OCI-LY7 (cell line): ENCODE measurements at regions not wholly inside any gene's neighbourhood (a gene's known extent, or its start where the extent isn't known, plus 50 kb on each side); places are given as distances from the start of the nearest gene placed in this dataset.
A peak's percentile ranks its signal among the peaks of the same experiment; 100 is the strongest.

ENCODE experiments used
- BruUV-seq: library from RNA; stranded (reverse); fragments of 400-500 nt; replicated peaks from 2 replicates; lab custom pipeline; 2021; lab: Mats Ljungman, UMichigan
- CTCF ChIA-PET: fragments of 300-600 bp; sonication (Branson Sonifier 250); formaldehyde crosslinking; loops from one replicate; lab custom pipeline; 2022; ENCODE audit warnings: antibody characterized with exemption; ENCODE audit not compliant: unreplicated experiment; lab: Charles Lee
- POLR2A ChIA-PET: fragments of 300-600 bp; sonication (Branson Sonifier 250); formaldehyde crosslinking; loops from one replicate; lab custom pipeline; 2022; ENCODE audit warnings: antibody characterized with exemption; lab: Charles Lee
- DNase-seq: peaks from one replicate; pipeline ENCODE4 v3.0.0-alpha.2; 2015; ENCODE audit warnings: low spot score
- H2AFZ ChIP-seq: fragments of 200-600 bp; sonication (generic), shearing (Covaris generic); 2 replicates; pipeline ENCODE4 v1.6.1; 2014; ENCODE audit warnings: mild to moderate bottlenecking, antibody characterized with exemption, low read length, moderate library complexity
- H3K27ac ChIP-seq: fragments of 200-600 bp; sonication (generic); 2 replicates; pipeline ENCODE4 v1.5.1; 2014; ENCODE audit warnings: mixed run types, low read depth, mild to moderate bottlenecking, moderate library complexity, low read length, inconsistent platforms; ENCODE audit not compliant: poor library complexity, severe bottlenecking
- H3K36me3 ChIP-seq: fragments of 200-600 bp; sonication (generic); 2 replicates; pipeline ENCODE4 v1.6.1; 2014; ENCODE audit warnings: mild to moderate bottlenecking, antibody characterized with exemption, low read length, moderate library complexity, mixed read lengths; ENCODE audit not compliant: insufficient read depth
- H3K4me1 ChIP-seq: fragments of 200-600 bp; sonication (generic); 2 replicates; pipeline ENCODE4 v1.5.1; 2014; ENCODE audit warnings: mild to moderate bottlenecking, low read length; ENCODE audit not compliant: insufficient read depth, poor library complexity, severe bottlenecking
- H3K4me2 ChIP-seq: fragments of 200-600 bp; sonication (generic); 2 replicates; pipeline ENCODE4 v1.6.1; 2014; ENCODE audit warnings: mild to moderate bottlenecking, low read length
- H3K4me3 ChIP-seq: fragments of 200-600 bp; sonication (generic); 2 replicates; pipeline ENCODE4 v1.5.1; 2014; ENCODE audit warnings: mild to moderate bottlenecking, low read depth, low read length; ENCODE audit not compliant: poor library complexity, severe bottlenecking
- H3K79me2 ChIP-seq: fragments of 200-600 bp; sonication (generic); 2 replicates; pipeline ENCODE4 v1.6.1; 2016; ENCODE audit warnings: low read depth, mild to moderate bottlenecking, low read length, moderate library complexity, mixed read lengths; ENCODE audit not compliant: insufficient read depth
- H3K9me2 ChIP-seq: fragments of 200-600 bp; sonication (generic); 2 replicates; pipeline ENCODE4 v1.6.1; 2016; ENCODE audit warnings: mild to moderate bottlenecking, low read length, mixed read lengths; ENCODE audit not compliant: insufficient read depth
- H3K9me3 ChIP-seq: fragments of 200-600 bp; sonication (generic); 2 replicates; pipeline ENCODE4 v1.6.1; 2014; ENCODE audit warnings: mild to moderate bottlenecking, mixed run types, low read length, mixed read lengths
- H4K20me1 ChIP-seq: fragments of 200-600 bp; sonication (generic); 2 replicates; pipeline ENCODE4 v1.6.1; 2014; ENCODE audit warnings: mild to moderate bottlenecking, antibody characterized with exemption, low read length, moderate library complexity, mixed read lengths; ENCODE audit not compliant: insufficient read depth
- CTCF ChIP-seq: fragments of 200-600 bp; sonication (generic); conservative IDR thresholded peaks from 2 replicates; pipeline ENCODE4 v1.5.1; 2014; ENCODE audit warnings: mild to moderate bottlenecking, antibody characterized with exemption, low read length, moderate library complexity, mixed read lengths
- EZH2phosphoT487 ChIP-seq: fragments of 200-600 bp; sonication (generic); IDR thresholded peaks from 2 replicates; pipeline ENCODE4 v1.6.1; 2018; ENCODE audit warnings: low read depth, borderline replicate concordance, mild to moderate bottlenecking, mixed run types, antibody characterized with exemption, low read length, moderate library complexity, mixed read lengths
- intact Hi-C: fragments of 100-400 bp; cut with micrococcal nuclease; formaldehyde crosslinking; loops from one replicate; pipeline ENCODE4 v1.10.0; 2022; ENCODE audit not compliant: unreplicated experiment

GRCh38 chrX:3815896-3816664, 102.6 kb upstream of the PRKX start:
- Histone ChIP-seq H3K9me3 (no peaks in the 10 kb centered on the region), H4K20me1 (no peaks in the 10 kb centered on the region), H2AFZ (no peak overlapping the region), H3K4me2 (peak overlapping the region; percentile 88), H3K4me1 (peaks cover 23% of the 10 kb centered on the region), H3K36me3 (peaks cover 39% of the 10 kb centered on the region), H3K9me2 (no peaks in the 10 kb centered on the region), H3K79me2 (no peaks in the 10 kb centered on the region), H3K4me3 (peak overlapping the region; percentile 79), H3K27ac (peak overlapping the region; percentile 83)
- CTCF ChIA-PET: no interaction called here
- intact Hi-C loops: loop anchor here (2.0 kb wide), 2 partner anchors 103 to 673 kb away; partner anchors contain the start of gene PRKX
- TF ChIP-seq EZH2phosphoT487 (no peak), CTCF (0 out of 2 replicates have a peak, but pooled peaks have one; percentile 24)
- POLR2A ChIA-PET: no interaction called here
- BruUV-seq: no TSS peak
- DNase-seq: peak; percentile 56

- no peak overlapping the region for H2AFZ ChIP-seq
Measured at GRCh38 chrX:3811331-3812311, 98.2 kb upstream of the PRKX start.

More at GRCh38 chrX:3811331-3812311, 98.2 kb upstream of the PRKX start:
- POLR2A ChIA-PET: interaction anchor here (0.6 kb wide), 1 partner anchor 149 kb away, joined by 6 read pairs; no protein-coding TSS in a partner anchor
- Histone ChIP-seq H3K4me3 (no peak overlapping the region), H4K20me1 (no peaks in the 10 kb centered on the region), H3K9me2 (no peaks in the 10 kb centered on the region), H3K4me2 (0 out of 2 replicates have a peak overlapping the region, but pooled peaks have one; percentile 23), H3K36me3 (no peaks in the 10 kb centered on the region), H3K27ac (no peak overlapping the region), H3K4me1 (peaks cover 18% of the 10 kb centered on the region), H3K9me3 (no peaks in the 10 kb centered on the region), H3K79me2 (no peaks in the 10 kb centered on the region)
- TF ChIP-seq CTCF (peak; percentile 73), EZH2phosphoT487 (no peak)
- BruUV-seq: no TSS peak
- DNase-seq: peak; percentile 58
- CTCF ChIA-PET: no interaction called here
- intact Hi-C loops: loop anchor here (2.0 kb wide), 1 partner anchor 161 kb away; no protein-coding TSS in a partner anchor
